GM19328 (cell line): ENCODE measurements at regions not wholly inside any gene's neighbourhood (a gene's known extent, or its start where the extent isn't known, plus 50 kb on each side); places are given as distances from the start of the nearest gene placed in this dataset.
"Not testable (repeated sequence)": the region's sequence is repeated elsewhere in the genome, so short reads cannot be mapped to it uniquely, and the experiment has no call there.

Experiments used
- ATAC-seq: cut with Tn5 transposase; IDR thresholded peaks from one replicate; pipeline ENCODE4 v1.9.1; 2021; ENCODE audit warnings: mild to moderate bottlenecking, moderate library complexity; ENCODE audit not compliant: unreplicated experiment

- no peak for ATAC-seq
Observed at GRCh38 chr5:115469904-115470516, 74.6 kb downstream of the FEM1C start.

- ATAC-seq: no peak
Observed at GRCh38 chr5:115467628-115468027, 76.9 kb downstream of the FEM1C start.

GRCh38 chr5:115465431-115465830 lies 79.1 kb downstream of the FEM1C start:
- ATAC-seq: no peak

GRCh38 chr5:115463983-115464382 lies 80.6 kb downstream of the FEM1C start:
- no peak for ATAC-seq

- no peak for ATAC-seq
Observed at GRCh38 chr5:115461506-115462290, 82.9 kb downstream of the FEM1C start.

GRCh38 chr5:115461093-115461492 lies 83.5 kb downstream of the FEM1C start:
- no peak for ATAC-seq

GRCh38 chr5:115460472-115460871 lies 84.1 kb downstream of the FEM1C start:
- peak; percentile 47 for ATAC-seq

GRCh38 chr5:115459855-115460341 lies 84.7 kb downstream of the FEM1C start:
- ATAC-seq: no peak

- ATAC-seq: no peak
Observed at GRCh38 chr5:115458416-115458815, 86.2 kb downstream of the FEM1C start.

GRCh38 chr5:115458003-115458409 lies 86.6 kb downstream of the FEM1C start:
- no peak for ATAC-seq

GRCh38 chr5:115457571-115457970 lies 87.0 kb downstream of the FEM1C start:
- no peak for ATAC-seq

GRCh38 chr5:115456539-115457040 lies 88.0 kb downstream of the FEM1C start:
- ATAC-seq: no peak

- ATAC-seq: no peak
Observed at GRCh38 chr5:115456056-115456455, 88.5 kb downstream of the FEM1C start.

- ATAC-seq: no peak
Observed at GRCh38 chr5:115455301-115455707, 89.3 kb downstream of the FEM1C start.

GRCh38 chr5:115453391-115454095 lies 91.0 kb downstream of the FEM1C start:
- ATAC-seq: no peak

GRCh38 chr5:115452536-115453235 lies 91.9 kb downstream of the FEM1C start:
- no peak for ATAC-seq

- no peak for ATAC-seq
Observed at GRCh38 chr5:115452083-115452482, 92.5 kb downstream of the FEM1C start.

- ATAC-seq: no peak
Observed at GRCh38 chr5:115450741-115451140, 93.8 kb downstream of the FEM1C start.

GRCh38 chr5:115448630-115449029 lies 95.9 kb downstream of the FEM1C start:
- not testable (repeated sequence) for ATAC-seq

GRCh38 chr5:115440782-115441451 lies 103.7 kb downstream of the FEM1C start:
- ATAC-seq: no peak
